Endothelial cell of umbilical vein (primary cell): ENCODE measurements at regions not wholly inside any gene's neighbourhood (a gene's known extent, or its start where the extent isn't known, plus 50 kb on each side); places are given as distances from the start of the nearest gene placed in this dataset.

ENCODE experiments used
- EZH2 ChIP-seq: IDR thresholded peaks from 2 replicates; pipeline ENCODE4 v1.6.1; 2012; ENCODE audit warnings: borderline replicate concordance, low read depth, mild to moderate bottlenecking, moderate library complexity, low read length, inconsistent platforms; ENCODE audit not compliant: severe bottlenecking
- FOS ChIP-seq: IDR thresholded peaks from 2 replicates; pipeline ENCODE4 v1.6.1; 2011; ENCODE audit warnings: mild to moderate bottlenecking, low read length, moderate library complexity, borderline replicate concordance; ENCODE audit not compliant: insufficient read depth
- JUN ChIP-seq: IDR thresholded peaks from 2 replicates; pipeline ENCODE4 v1.6.1; 2011; ENCODE audit warnings: borderline replicate concordance, low read depth; ENCODE audit not compliant: insufficient read length, insufficient read depth
- MYC ChIP-seq: IDR thresholded peaks from one replicate; pipeline ENCODE4 v1.6.1; 2011; ENCODE audit warnings: mild to moderate bottlenecking, low read depth, low read length
- POLR2A ChIP-seq: IDR thresholded peaks from 2 replicates; pipeline ENCODE4 v1.6.1; 2012; ENCODE audit warnings: low read depth, mild to moderate bottlenecking, control low read depth, low read length
- POLR2AphosphoS5 ChIP-seq: IDR thresholded peaks from 2 replicates; pipeline ENCODE4 v1.6.1; 2012; ENCODE audit warnings: low read depth, mild to moderate bottlenecking, control low read depth, low read length, moderate library complexity; ENCODE audit not compliant: insufficient read depth
- TF ChIP-seq, protein P1 (sequence below), 2 donors: IDR thresholded peaks; 1 replicate in 1 of 2; 2 replicates in 1 of 2; pipeline ENCODE4 v1.5.1; 2011; ENCODE audit warnings: low read length in 2 of 2, mild to moderate bottlenecking in 2 of 2, moderate library complexity in 2 of 2, control low read depth in 1 of 2, inconsistent platforms in 1 of 2, low read depth in 1 of 2; ENCODE audit not compliant: insufficient read depth in 1 of 2; ENCODE audit errors: extremely low read depth in 1 of 2
- TF ChIP-seq, protein P2 (sequence below): IDR thresholded peaks from 2 replicates; pipeline ENCODE4 v1.6.1; 2011; ENCODE audit not compliant: insufficient read depth, insufficient read length

DNA sequence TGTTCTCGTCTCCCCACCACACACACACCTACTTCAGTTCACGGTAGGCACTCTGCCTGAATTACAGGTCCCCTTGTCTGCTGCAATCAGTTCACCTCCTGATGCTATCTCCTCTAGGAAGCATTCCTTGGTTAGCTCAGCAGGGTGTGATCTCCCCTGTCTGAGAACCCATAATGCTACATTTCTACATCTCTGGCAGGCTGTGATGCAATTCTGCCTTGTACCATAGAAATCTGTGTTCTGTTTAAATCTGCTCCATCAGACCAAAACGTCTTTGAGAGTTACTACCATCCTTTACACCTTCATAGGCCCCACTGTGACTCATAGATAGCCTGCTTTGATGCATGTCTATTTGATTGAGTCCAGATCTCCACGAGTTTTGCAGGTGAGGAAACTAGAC lies 103.9 kb downstream of the TTC32 start:
- TF ChIP-seq, protein P1, sequence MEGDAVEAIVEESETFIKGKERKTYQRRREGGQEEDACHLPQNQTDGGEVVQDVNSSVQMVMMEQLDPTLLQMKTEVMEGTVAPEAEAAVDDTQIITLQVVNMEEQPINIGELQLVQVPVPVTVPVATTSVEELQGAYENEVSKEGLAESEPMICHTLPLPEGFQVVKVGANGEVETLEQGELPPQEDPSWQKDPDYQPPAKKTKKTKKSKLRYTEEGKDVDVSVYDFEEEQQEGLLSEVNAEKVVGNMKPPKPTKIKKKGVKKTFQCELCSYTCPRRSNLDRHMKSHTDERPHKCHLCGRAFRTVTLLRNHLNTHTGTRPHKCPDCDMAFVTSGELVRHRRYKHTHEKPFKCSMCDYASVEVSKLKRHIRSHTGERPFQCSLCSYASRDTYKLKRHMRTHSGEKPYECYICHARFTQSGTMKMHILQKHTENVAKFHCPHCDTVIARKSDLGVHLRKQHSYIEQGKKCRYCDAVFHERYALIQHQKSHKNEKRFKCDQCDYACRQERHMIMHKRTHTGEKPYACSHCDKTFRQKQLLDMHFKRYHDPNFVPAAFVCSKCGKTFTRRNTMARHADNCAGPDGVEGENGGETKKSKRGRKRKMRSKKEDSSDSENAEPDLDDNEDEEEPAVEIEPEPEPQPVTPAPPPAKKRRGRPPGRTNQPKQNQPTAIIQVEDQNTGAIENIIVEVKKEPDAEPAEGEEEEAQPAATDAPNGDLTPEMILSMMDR (IDR thresholded peaks at IDR 0.05; ENCODE audit: extremely low read depth in 1 of 2, insufficient read depth in 1 of 2, low read depth in 1 of 2, low read length in 2 of 2), result no peak
- no peak for TF ChIP-seq MYC
- TF ChIP-seq POLR2AphosphoS5, result no peak
- no peak for TF ChIP-seq EZH2
- TF ChIP-seq POLR2A, result no peak
- TF ChIP-seq JUN, result no peak
- TF ChIP-seq FOS, result no peak
- TF ChIP-seq, protein P2, sequence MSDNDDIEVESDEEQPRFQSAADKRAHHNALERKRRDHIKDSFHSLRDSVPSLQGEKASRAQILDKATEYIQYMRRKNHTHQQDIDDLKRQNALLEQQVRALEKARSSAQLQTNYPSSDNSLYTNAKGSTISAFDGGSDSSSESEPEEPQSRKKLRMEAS, result no peak
